ENCODE measurements at regions not wholly inside any gene's neighbourhood (a gene's known extent, or its start where the extent isn't known, plus 50 kb on each side); places are given as distances from the start of the nearest gene placed in this dataset.

GRCh38 chr2:220302756-220303155 lies 675.3 kb downstream of the SLC4A3 start:
- DNase-seq: no peak

GRCh38 chr2:220309215-220309614 lies 681.8 kb downstream of the SLC4A3 start:
- DNase-seq: no peak

- DNase-seq: no peak
Observed at GRCh38 chr2:220310451-220310861, 683.0 kb downstream of the SLC4A3 start.

- DNase-seq: no peak
Observed at GRCh38 chr2:220315098-220315823, 687.8 kb downstream of the SLC4A3 start.

GRCh38 chr2:220318037-220318436 lies 690.6 kb downstream of the SLC4A3 start:
- no peak for DNase-seq

GRCh38 chr2:220318508-220318907 lies 691.1 kb downstream of the SLC4A3 start:
- no peak for DNase-seq

GRCh38 chr2:220320326-220320725 lies 692.9 kb downstream of the SLC4A3 start:
- no peak for DNase-seq

- no peak for DNase-seq
Observed at GRCh38 chr2:220332886-220333285, 705.5 kb downstream of the SLC4A3 start.

GRCh38 chr2:220334210-220334609 lies 706.8 kb downstream of the SLC4A3 start:
- DNase-seq: no peak

GRCh38 chr2:220334871-220335590 lies 707.6 kb downstream of the SLC4A3 start:
- DNase-seq: no peak

- no peak for DNase-seq
Observed at GRCh38 chr2:220335591-220335915, 708.1 kb downstream of the SLC4A3 start.

GRCh38 chr2:220336771-220337170 lies 709.3 kb downstream of the SLC4A3 start:
- no peak for DNase-seq

- DNase-seq: no peak
Observed at GRCh38 chr2:220337611-220338440, 710.4 kb downstream of the SLC4A3 start.

GRCh38 chr2:220341014-220341413 lies 713.6 kb downstream of the SLC4A3 start:
- no peak for DNase-seq

- DNase-seq: no peak
Observed at GRCh38 chr2:220346919-220347318, 719.5 kb downstream of the SLC4A3 start.

GRCh38 chr2:220347626-220348025 lies 720.2 kb downstream of the SLC4A3 start:
- no peak for DNase-seq

GRCh38 chr2:220348206-220348605 lies 720.8 kb downstream of the SLC4A3 start:
- no peak for DNase-seq

- DNase-seq: no peak
Observed at GRCh38 chr2:220353897-220354296, 726.5 kb downstream of the SLC4A3 start.

GRCh38 chr2:220356076-220356475 lies 728.6 kb downstream of the SLC4A3 start:
- DNase-seq: no peak

GRCh38 chr2:220365023-220365422 lies 737.6 kb downstream of the SLC4A3 start:
- no peak for DNase-seq

- DNase-seq: no peak
Observed at GRCh38 chr2:220366765-220367164, 739.3 kb downstream of the SLC4A3 start.

- no peak for DNase-seq
Observed at GRCh38 chr2:220370764-220371163, 743.3 kb downstream of the SLC4A3 start.

GRCh38 chr2:220371211-220371610 lies 743.8 kb downstream of the SLC4A3 start:
- no peak for DNase-seq

- no peak for DNase-seq
Observed at GRCh38 chr2:220373878-220374277, 746.4 kb downstream of the SLC4A3 start.

Data from NCI-H510A (cell line).